A172 (cell line): ENCODE measurements at regions not wholly inside any gene's neighbourhood (a gene's known extent, or its start where the extent isn't known, plus 50 kb on each side); places are given as distances from the start of the nearest gene placed in this dataset.

ENCODE experiments used
- DNase-seq: peaks from one replicate; pipeline ENCODE4 v3.0.0-alpha.2; 2015; ENCODE audit warnings: low spot score

- DNase-seq: no peak
Measured at GRCh38 chr3:6177417-6177816, 683.5 kb upstream of the GRM7 start.

GRCh38 chr3:6179761-6180160, 681.2 kb upstream of the GRM7 start:
- no peak for DNase-seq

- DNase-seq: no peak
Measured at GRCh38 chr3:6180171-6180570, 680.7 kb upstream of the GRM7 start.

GRCh38 chr3:6182476-6182875, 678.4 kb upstream of the GRM7 start:
- DNase-seq: no peak

- no peak for DNase-seq
Measured at GRCh38 chr3:6182909-6183308, 678.0 kb upstream of the GRM7 start.

DNA sequence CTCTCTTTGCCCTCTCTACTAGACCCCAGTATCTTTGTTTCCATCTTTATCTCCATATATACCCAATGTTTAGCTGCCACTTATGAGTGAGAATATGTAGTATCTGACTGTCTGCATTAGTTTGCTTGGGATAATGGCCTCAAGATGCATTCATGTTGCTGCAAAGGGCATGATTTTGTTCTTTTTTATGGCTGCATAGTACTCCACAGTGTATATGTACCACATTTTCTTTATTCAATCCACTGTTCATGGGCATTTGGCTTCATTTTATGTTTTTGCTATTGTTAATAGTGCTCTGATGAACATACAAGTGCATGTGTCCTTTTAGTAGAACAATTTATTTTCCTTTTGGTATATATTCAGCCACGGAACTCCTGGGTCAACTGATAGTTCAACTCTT, 671.5 kb upstream of the GRM7 start:
- DNase-seq: no peak

DNA sequence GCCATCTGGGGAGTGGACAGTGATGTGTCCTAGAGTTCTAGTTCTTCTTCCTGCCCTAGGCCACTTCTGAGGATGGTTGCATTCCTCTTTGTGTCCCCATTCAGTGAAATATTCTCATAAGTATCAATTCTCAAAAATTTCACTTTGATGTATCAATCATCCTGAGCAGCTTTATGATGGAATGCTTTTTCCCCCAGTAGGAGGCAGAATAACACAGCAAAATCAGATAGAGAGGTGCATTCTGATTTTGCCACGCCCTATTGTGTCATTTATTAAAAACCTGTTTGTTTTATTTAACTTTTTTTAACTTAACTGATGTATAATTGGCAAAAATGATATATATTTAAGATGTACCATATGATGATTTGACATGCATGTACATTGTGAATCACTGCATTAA, 656.0 kb upstream of the GRM7 start:
- no peak for DNase-seq

GRCh38 chr3:6216135-6217026, 644.5 kb upstream of the GRM7 start:
- no peak for DNase-seq

- DNase-seq: no peak
Measured at GRCh38 chr3:6220447-6220846, 640.5 kb upstream of the GRM7 start.

GRCh38 chr3:6222069-6222468, 638.8 kb upstream of the GRM7 start:
- no peak for DNase-seq

DNA sequence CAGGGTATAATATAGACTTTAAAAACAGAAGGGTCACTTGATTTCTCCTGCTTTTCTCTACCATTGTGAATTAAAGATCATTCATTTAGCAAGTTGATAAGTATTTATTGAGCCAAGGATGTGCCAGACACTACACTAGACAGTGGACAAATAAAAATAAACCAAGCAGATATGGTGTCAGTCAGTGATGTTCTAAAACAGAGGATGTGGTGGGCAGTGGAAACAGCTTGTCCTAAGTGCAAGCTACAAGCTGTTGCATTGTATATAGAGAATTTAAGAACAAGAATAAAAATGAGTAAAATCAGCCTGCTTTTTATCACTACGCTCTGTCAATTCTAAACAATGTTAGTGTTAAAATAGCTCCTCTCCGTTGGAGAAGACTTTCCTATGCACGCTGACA, 637.3 kb upstream of the GRM7 start:
- DNase-seq: no peak

DNA sequence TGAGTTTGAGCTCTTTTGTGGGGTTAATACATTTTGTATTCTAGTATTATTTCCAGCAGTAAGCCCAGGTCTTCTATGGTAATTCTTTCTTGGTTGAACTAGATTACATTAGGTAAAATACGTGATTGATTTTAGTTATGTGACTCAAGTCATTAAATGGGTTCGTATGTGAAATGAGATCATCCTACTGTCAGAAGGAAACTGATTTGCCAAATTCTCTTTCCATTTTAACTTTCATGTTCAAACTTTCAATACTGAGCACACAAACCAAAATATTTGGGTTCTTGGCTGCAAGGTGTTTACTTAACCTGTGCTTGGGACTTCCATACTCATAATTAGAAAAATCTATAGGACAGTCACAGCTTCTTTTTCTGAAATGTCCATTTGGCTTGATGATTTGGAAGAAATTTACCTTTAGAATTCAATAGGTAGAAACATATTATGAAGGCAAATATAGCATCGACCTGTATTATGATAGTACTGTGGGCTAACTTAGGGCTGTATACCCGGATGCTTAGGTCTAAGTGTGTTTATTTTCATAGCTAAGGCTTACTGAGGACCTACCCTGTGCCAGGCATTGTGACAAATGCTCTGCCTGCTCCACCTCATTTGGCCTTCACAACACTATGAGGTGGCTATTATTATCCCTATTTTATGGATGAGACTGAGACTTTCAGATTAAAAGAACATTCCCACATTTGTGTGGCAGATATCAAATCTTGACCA, 631.8 kb upstream of the GRM7 start:
- no peak for DNase-seq

DNA sequence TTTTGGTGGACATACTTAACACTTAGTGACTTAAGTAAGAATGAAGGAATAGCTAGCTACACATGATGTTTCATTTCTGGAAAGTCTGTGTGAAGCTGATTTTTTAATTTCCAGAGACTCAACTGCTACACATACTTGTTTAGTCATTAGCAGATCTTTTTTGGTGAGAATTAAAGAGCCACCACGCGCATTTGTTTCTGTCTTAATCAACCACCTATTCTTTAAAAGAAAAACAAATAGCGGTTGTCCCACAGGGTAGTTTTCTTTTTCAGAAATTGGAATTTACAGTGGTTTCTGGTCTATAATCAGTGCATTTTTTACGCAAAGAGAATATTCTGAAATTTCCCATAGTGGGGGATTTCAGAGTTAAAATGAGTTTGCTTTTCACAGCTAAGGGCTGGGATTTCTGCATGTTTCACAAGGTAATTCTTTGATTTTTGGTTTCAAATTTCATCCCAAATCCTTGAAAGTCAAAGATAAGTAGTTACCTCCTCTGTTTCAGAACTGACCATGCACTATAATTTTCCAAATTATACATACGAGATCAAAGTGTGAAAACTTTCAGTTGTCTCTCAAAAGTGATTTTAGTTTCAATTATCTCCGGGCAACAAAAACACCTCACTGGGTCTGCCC, 631.0 kb upstream of the GRM7 start:
- no peak for DNase-seq

DNA sequence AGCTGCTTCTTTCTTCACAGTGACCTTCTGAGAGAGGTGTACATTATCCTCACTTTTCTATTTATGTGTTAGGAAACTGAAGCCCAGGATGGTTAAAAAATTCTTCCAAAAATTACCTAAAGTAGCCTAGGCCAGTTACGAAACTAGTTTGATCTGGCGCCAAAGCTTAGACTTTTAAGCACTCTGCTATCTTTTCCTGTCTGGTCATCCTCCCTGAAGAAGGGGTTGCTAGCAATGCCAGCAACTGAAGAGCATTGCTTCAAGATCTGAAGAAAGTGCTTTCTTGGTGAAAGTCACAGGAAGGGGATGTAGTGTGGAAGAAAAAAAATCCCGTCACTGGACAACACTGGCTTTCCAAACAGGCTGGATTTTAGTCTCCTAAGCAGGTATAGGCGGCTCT, 618.8 kb upstream of the GRM7 start:
- DNase-seq: no peak

DNA sequence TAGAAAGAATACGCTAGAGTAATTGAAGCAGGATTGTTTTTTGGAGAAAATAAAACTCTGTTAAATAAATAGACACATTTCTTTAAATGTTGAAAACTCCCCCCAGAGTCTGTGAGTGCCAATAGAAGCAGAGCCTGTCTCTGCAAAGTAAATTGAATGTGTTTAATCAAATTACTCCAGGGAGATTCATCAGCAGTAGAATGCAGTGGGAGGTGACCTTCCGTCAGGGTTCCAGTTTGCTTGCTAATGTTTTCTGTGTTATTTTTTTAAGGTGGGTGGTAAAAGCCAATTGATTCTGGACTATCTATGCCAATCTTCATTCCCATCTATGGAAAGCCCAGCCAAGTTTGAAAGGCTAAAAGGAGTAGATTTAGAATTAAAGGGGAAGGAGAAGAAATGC, 612.4 kb upstream of the GRM7 start:
- no peak for DNase-seq

DNA sequence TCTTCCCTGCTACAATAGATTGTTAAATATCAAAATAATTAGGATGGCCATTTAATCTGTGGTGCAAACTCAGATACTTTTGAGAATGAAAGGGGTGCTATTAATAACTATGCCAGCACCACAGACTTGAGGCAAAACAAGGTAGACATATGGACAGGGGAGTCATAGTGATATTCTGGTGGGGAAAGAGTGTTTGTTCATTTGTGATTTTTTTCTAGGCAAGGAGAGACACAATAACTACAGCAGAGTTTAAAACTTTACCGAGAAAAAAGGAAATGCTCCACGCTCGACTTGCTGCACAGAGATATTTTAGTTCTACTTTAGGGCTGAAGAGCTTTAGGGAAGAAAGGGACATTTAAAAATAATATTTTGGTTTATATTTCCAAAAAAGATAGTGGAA, 611.2 kb upstream of the GRM7 start:
- DNase-seq: no peak

DNA sequence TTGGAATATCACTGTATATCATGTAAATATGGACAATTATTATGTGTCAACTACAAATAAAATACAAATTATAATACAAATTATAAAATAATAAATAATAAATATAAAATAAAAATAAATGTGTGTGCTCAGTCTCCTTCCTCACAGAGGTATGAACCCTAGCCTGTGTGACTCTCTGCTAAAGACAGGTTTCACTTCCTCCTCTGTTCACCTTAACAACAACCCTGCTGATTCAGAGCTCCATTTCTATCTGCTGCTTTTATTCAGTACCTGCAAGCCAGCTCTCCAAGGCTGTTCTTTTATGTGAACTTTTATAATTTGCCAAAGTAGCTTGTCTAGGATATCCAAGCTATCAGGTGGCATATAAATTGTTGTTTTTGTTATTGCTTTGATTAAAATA, 610.7 kb upstream of the GRM7 start:
- DNase-seq: no peak

GRCh38 chr3:6251612-6252400, 609.1 kb upstream of the GRM7 start:
- no peak for DNase-seq

- no peak for DNase-seq
Measured at GRCh38 chr3:6254490-6254889, 606.4 kb upstream of the GRM7 start.

GRCh38 chr3:6255229-6255628, 605.7 kb upstream of the GRM7 start:
- DNase-seq: no peak

DNA sequence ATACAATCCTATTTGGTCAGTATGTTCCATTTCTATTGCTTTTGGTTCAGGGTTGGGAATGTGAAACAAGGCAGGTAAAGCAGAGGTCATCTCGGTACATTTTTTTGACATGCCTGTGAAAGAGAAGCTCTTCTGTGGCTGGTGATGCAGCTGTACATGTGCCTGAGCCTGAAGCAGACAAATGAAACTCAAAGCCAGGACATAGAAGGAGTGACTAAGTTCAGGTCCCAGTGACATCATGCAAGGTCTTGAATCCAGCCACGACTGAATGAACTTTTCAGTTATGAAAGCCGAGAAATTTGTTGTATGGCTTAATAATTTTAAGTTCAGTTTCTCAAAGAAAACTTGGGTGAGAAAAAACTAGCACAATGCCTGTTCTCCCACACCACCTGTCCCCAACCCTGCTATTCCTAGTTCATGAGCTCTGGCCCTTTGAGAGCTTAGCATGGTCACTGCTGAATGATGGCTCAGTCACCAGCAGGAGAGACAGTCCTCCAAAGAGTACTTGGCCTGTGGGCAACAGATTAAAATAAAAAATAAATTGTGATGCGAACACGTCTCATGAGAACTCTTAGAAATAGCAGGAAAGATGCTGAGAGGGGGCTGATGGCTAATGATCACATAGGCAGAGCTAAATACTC, 600.2 kb upstream of the GRM7 start:
- no peak for DNase-seq

DNA sequence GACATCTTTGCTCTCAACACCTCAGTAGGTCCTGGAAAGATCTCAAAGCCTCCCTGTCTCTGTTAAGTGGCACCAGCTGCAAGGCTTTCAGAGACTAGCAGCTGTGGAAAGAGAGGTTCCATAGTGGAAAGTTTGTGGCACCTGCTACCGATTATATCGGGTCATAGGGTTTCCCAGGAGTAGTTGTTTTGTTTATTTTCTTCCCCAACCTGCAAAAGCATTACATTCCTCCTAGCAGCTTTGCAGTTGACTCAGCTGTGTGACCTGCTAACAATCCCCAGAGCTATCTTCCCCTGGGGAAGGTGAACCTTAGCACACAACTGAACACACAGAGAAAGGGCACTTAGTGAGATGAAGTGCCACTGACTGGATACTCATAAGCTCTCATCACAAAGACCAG, 598.9 kb upstream of the GRM7 start:
- DNase-seq: no peak
